Pancreas (tissue), 10 donors: ENCODE measurements at regions not wholly inside any gene's neighbourhood (a gene's known extent, or its start where the extent isn't known, plus 50 kb on each side); places are given as distances from the start of the nearest gene placed in this dataset.

ENCODE experiments used
- ATAC-seq, 4 donors: fragments of 200-7000 bp; cut with Tn5 transposase; one replicate each; pipeline versions ENCODE4 v1.8.0 to v1.9.1; 2020; ENCODE audit warnings: mild to moderate bottlenecking in 4 of 4, moderate library complexity in 4 of 4
- DNase-seq, 6 donors: peaks; one replicate each; pipeline ENCODE4 v3.0.0-alpha.2; 2020
- FAIRE-seq: peaks from 2 replicates; lab custom pipeline; 2012; peaks lifted over from hg19 to GRCh38; lab: Jason Lieb, UNC
- H3K27ac ChIP-seq, 4 donors: fragments of 200-600 bp; sonication (generic); 1 replicate in 3 of 4; 2 replicates in 1 of 4; pipeline versions ENCODE4 v1.5.0 to v1.8.0; 2020
- H3K27me3 ChIP-seq, 4 donors: fragments of 200-600 bp; one replicate each; pipeline ENCODE4 v1.8.0; 2021
- H3K36me3 ChIP-seq, 3 donors: fragments of 200-600 bp; sonication (generic) in 1 of 3; one replicate each; pipeline versions ENCODE4 v1.5.0 to v1.8.0; 2020 to 2021
- H3K4me1 ChIP-seq, 3 donors: fragments of 200-600 bp; one replicate each; pipeline ENCODE4 v1.8.0; 2021
- H3K4me3 ChIP-seq, 4 donors: fragments of 200-600 bp; sonication (generic) in 2 of 4; one replicate each; pipeline versions ENCODE4 v1.5.0 to v1.8.0; 2020 to 2021
- H3K9me3 ChIP-seq, 4 donors: fragments of 200-600 bp; one replicate each; pipeline ENCODE4 v1.8.0; 2021
- WGBS, 2 donors: extraction: QIAGEN DNeasy Blood & Tissue Kit; methylation state at CpG; one replicate each; pipeline ENCODE4 v1.1.7; 2013; 5-methylcytosine and 5-hydroxymethylcytosine counted together
- intact Hi-C, 3 donors: fragments of 100-400 bp; cut with DNase I; formaldehyde crosslinking; loops; one replicate each; pipeline versions ENCODE4 v1.11.1 to v1.14.2; 2022
- TF ChIP-seq, protein P1 (sequence below), 4 donors: fragments of 200-600 bp; sonication (generic) in 3 of 4; IDR thresholded peaks; one replicate each; pipeline versions ENCODE4 v1.5.0 to v1.8.0; 2021; ENCODE audit warnings: antibody characterized with exemption in 4 of 4
- donor health status: healthy with polysubstance abuse.
- donor health status: DM: no; HTN: no; CAD: no; lungs with moderate emphysema.
- donor health status: DM: no; HTN: no; CAD: no.
- donor health status: control.
- donor health status: control.
- donor health status: Bipolar disorder and iron deficiency.
- donor health status: DM: yes; HTN: yes; CAD: no.
- donor health status: DM: no; HTN: no; CAD: no.
- donor health status: DM: no; HTN: no; CAD: no.
- donor health status: DM: yes; HTN: yes; CAD: no.

DNA sequence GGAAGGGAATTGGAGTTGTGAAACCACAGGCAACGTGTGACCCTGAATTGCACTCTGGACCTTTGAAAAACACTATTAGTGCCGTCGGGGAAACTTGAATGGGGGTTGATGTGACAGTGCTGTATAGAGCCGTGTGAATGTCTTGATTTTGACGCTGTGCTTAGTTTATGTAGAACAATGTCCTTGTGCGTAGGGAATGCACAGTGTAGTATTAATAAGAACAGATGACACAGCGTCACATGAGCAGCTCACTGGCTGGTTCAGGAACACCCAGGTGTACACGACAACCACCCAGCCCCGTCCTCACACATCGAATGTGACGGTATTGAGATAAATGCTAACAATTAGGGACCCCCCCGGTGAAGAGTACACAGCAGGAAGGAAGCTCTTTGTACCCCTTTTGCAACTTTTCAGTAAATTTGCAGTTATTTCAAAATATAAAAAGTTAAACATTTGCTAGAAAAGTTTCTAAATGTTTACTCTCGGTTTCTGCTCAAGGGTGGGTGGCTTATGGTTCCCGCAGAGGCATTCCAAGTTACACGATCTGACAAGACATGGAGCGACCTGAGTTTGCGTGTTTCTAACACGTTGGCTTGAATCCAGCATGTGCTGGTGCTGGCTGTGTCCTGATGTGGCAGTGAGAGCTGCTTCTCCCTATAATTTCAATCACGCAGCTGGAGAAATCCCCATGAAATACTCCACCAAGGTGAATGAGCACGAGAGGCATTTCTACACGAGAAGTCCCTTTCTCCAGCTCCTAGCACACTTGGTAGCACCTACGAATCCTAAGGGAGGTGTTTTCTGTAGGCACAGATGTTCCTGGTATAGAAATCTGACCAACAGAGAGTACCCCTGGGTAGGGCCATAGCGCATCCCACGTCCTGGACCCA is 208.0 kb upstream of the EXOC2 start:
- Histone ChIP-seq H3K27ac (peak overlapping the region; percentile 46 to 58 (median 57)), H3K27me3 (no peaks in the 10 kb centered on the region), H3K4me3 (peak overlapping the region in 2 of 4 donors; percentile 20 to 24), H3K36me3 (no peaks in the 10 kb centered on the region), H3K9me3 (no peaks in the 10 kb centered on the region), H3K4me1 (peaks cover 0 to 10% (median 10%) of the 10 kb centered on the region in 3 donors)
- FAIRE-seq (no peak), DNase-seq (peak in 4 of 6 donors; percentile 40 to 61 (median 52)), ATAC-seq (peak; percentile 83 to 90 (median 89))
- 14 to 17% methylated on average over 24 of the region's 24 CpGs for WGBS, 2 donors
- TF ChIP-seq, protein P1, sequence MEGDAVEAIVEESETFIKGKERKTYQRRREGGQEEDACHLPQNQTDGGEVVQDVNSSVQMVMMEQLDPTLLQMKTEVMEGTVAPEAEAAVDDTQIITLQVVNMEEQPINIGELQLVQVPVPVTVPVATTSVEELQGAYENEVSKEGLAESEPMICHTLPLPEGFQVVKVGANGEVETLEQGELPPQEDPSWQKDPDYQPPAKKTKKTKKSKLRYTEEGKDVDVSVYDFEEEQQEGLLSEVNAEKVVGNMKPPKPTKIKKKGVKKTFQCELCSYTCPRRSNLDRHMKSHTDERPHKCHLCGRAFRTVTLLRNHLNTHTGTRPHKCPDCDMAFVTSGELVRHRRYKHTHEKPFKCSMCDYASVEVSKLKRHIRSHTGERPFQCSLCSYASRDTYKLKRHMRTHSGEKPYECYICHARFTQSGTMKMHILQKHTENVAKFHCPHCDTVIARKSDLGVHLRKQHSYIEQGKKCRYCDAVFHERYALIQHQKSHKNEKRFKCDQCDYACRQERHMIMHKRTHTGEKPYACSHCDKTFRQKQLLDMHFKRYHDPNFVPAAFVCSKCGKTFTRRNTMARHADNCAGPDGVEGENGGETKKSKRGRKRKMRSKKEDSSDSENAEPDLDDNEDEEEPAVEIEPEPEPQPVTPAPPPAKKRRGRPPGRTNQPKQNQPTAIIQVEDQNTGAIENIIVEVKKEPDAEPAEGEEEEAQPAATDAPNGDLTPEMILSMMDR (IDR thresholded peaks at IDR 0.05), result no peak
- intact Hi-C loops, result no loop called here

DNA sequence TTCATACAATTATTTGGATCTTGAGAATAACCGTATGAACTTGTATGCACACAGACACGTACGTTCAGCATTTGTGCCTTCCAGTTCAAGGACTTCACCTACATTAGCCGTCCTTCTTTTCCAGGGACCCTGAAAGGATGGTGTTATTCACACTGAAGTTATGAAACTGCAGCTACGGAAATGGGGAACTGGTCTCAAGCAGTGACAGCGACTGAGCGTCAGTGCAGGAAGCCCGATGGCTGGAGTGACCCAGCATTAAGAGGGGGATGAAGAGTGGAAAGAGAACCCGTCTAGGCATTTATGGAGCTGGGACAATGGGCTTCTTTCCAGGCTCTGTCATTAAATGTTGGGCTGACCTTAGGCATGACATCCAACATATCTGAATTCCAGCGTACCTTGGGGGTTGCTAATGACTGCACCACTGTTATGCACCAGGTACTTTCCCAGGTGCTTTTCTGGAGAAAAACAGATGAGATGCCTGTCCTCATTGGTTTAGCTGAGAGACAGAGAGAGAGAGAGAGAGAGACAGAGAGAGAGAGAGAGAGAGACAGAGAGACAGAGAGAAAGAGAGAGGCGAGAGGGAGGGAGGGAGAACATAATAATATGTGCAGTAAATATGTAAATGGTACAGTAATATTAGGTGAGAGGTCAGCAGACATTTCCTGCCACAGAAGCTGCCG is 204.7 kb upstream of the EXOC2 start:
- ATAC-seq (no peak), FAIRE-seq (no peak), DNase-seq (no peak)
- Histone ChIP-seq H3K27me3 (no peaks in the 10 kb centered on the region), H3K9me3 (no peaks in the 10 kb centered on the region), H3K27ac (no peak overlapping the region), H3K4me1 (peaks cover 0 to 10% (median 10%) of the 10 kb centered on the region in 3 donors), H3K4me3 (no peak overlapping the region), H3K36me3 (no peaks in the 10 kb centered on the region)
- WGBS, 2 donors, result 82% methylated on average over 12 of the region's 12 CpGs
- TF ChIP-seq, protein P1 (IDR thresholded peaks at IDR 0.05), result no peak
- intact Hi-C loops, result loop anchor here in 1 of 3 donors (10.0 kb wide), 1 partner anchor 103 kb away; no protein-coding TSS in a partner anchor

DNA sequence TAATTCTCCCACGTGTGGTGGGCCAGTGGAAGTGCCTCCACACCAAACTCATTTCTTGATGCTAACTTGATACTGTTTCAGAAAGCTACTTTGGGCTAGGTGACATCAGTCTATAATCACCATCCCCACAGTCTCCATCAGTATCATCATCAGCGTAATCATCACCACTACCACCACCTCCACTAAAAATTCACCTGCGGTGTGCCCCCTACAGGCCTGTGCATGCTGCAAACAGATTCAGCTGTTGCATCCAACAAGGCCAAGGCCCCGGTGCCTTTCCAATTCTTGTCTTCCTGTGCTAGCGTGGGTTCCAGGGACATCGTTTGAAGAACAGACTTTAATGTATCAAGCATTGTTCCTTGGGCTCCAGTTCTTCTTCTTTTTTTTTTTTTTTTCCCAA is 201.3 kb upstream of the EXOC2 start:
- H3K27me3 ChIP-seq, result no peaks in the 10 kb centered on the region
- intact Hi-C loops, result loop anchor here in 1 of 3 donors (10.0 kb wide), 1 partner anchor 99 kb away; no protein-coding TSS in a partner anchor

DNA sequence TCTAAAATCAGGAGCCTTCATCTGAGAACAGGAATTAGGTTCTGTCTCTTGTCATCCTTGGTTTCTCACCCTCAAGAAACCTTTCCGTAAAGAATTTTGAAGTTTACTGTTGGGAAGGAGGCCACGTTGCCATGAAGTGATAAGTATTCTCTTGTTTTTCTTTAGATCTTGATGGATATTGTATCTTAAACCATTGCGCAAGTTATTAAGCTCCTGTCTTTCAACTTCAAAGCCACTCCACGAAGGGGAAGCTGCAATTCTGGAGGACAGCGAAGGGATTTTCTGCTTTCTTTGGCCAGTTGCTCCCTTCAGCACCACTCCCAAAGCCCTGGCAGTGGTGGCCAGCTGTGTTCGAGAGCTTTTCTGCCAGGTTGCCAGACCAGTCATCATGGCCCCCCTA is 198.1 kb upstream of the EXOC2 start:
- no peak for DNase-seq
- ATAC-seq, result no peak
- intact Hi-C loops, result loop anchor here in 1 of 3 donors (10.0 kb wide), 1 partner anchor 96 kb away; no protein-coding TSS in a partner anchor
- no peak overlapping the region for H3K27ac ChIP-seq
- no peak for FAIRE-seq
- 72 to 75% methylated on average over 6 of the region's 6 CpGs for WGBS, 2 donors
- H3K27me3 ChIP-seq, result no peaks in the 10 kb centered on the region
- H3K36me3 ChIP-seq, result no peaks in the 10 kb centered on the region
- H3K4me1 ChIP-seq, result no peaks in the 10 kb centered on the region
- TF ChIP-seq, protein P1 (IDR thresholded peaks at IDR 0.05), result no peak
- no peaks in the 10 kb centered on the region for H3K9me3 ChIP-seq
- H3K4me3 ChIP-seq, result no peak overlapping the region

More for the DNA sequence above, 201.3 kb upstream of the EXOC2 start:
- Histone ChIP-seq H3K27ac (no peak overlapping the region), H3K4me3 (no peak overlapping the region), H3K36me3 (no peaks in the 10 kb centered on the region), H3K4me1 (no peaks in the 10 kb centered on the region), H3K9me3 (no peaks in the 10 kb centered on the region)
- FAIRE-seq (no peak), ATAC-seq (no peak), DNase-seq (no peak)
- 81 to 83% methylated on average over 6 of the region's 6 CpGs for WGBS, 2 donors
- TF ChIP-seq, protein P1 (IDR thresholded peaks at IDR 0.05), result no peak
